T-cell (primary cell): ENCODE measurements at regions not wholly inside any gene's neighbourhood (a gene's known extent, or its start where the extent isn't known, plus 50 kb on each side); places are given as distances from the start of the nearest gene placed in this dataset.

Experiments used
- ATAC-seq, 4 experiments: fragments of 200-7000 bp in 3 of 4; fragments of 150-1000 bp in 1 of 4; cut with Tn5 transposase; replicated peaks in 1 of 4; 1 replicate in 3 of 4; 2 replicates in 1 of 4; pipeline ENCODE4 v1.10.0; 2021; ENCODE audit warnings: moderate library complexity in 3 of 4, mild to moderate bottlenecking in 2 of 4, moderate number of reproducible peaks in 1 of 4
- CTCF ChIA-PET, 2 donors: fragments of 300-600 bp; sonication (Branson Sonifier 250); formaldehyde crosslinking; loops; one replicate each; lab custom pipeline; 2022; ENCODE audit warnings: antibody characterized with exemption in 2 of 2; lab: Charles Lee
- POLR2A ChIA-PET, 2 donors: fragments of 300-600 bp; sonication (Branson Sonifier 250); formaldehyde crosslinking; loops; one replicate each; lab custom pipeline; 2022; ENCODE audit warnings: antibody characterized with exemption in 2 of 2; lab: Charles Lee
- DNase-seq, 35 experiments: peaks; one replicate each; pipeline versions ENCODE4 v3.0.0 to v3.0.0-alpha.2; 2013 to 2023
- H3K27ac ChIP-seq: one replicate; pipeline ENCODE4 v1.5.1; 2013; ENCODE audit warnings: low read length
- H3K27me3 ChIP-seq, 2 experiments: replicated peaks in 1 of 2; 1 replicate in 1 of 2; 2 replicates in 1 of 2; pipeline versions ENCODE4 v1.6.1 to v1.7.0; 2013; ENCODE audit warnings: low read length in 1 of 2, mixed read lengths in 1 of 2; ENCODE audit not compliant: control insufficient read depth in 2 of 2, insufficient read depth in 2 of 2; ENCODE audit errors: extremely low read depth in 1 of 2
- H3K36me3 ChIP-seq, 2 donors: 1 replicate in 1 of 2; 2 replicates in 1 of 2; pipeline versions ENCODE4 v1.6.1 to v1.7.0; 2013; ENCODE audit warnings: low read length in 1 of 2; ENCODE audit not compliant: control insufficient read depth in 2 of 2, insufficient read depth in 1 of 2; ENCODE audit errors: extremely low read depth in 1 of 2
- H3K4me1 ChIP-seq, 2 experiments: 1 replicate in 1 of 2; 2 replicates in 1 of 2; pipeline versions ENCODE4 v1.6.1 to v1.7.0; 2013; ENCODE audit warnings: low read length in 2 of 2, mixed read lengths in 1 of 2; ENCODE audit not compliant: insufficient read depth in 2 of 2, control insufficient read depth in 1 of 2; ENCODE audit errors: extremely low read depth in 1 of 2
- H3K4me3 ChIP-seq, 2 donors: 1 replicate in 1 of 2; 2 replicates in 1 of 2; pipeline versions ENCODE4 v1.5.1 to v1.7.0; 2013; ENCODE audit warnings: mild to moderate bottlenecking in 2 of 2, low read length in 1 of 2, moderate library complexity in 1 of 2; ENCODE audit not compliant: control insufficient read depth in 1 of 2; ENCODE audit errors: extremely low read depth in 1 of 2
- H3K9me3 ChIP-seq: 2 replicates; pipeline ENCODE4 v1.7.0; 2013
- H3K27ac Mint-ChIP-seq, 2 donors: one replicate each; pipeline ENCODE4 v1.8.0; 2020 to 2021; ENCODE audit warnings: mild to moderate bottlenecking in 2 of 2, mixed read lengths in 2 of 2
- H3K27me3 Mint-ChIP-seq, 2 donors: one replicate each; pipeline ENCODE4 v1.8.0; 2021 to 2022; ENCODE audit warnings: mixed read lengths in 2 of 2
- H3K36me3 Mint-ChIP-seq: one replicate; pipeline ENCODE4 v1.8.0; 2021; ENCODE audit warnings: mixed read lengths
- H3K4me1 Mint-ChIP-seq, 3 donors: one replicate each; pipeline ENCODE4 v1.8.0; 2020 to 2022; ENCODE audit warnings: mixed read lengths in 3 of 3, mild to moderate bottlenecking in 1 of 3
- H3K4me3 Mint-ChIP-seq, 3 donors: one replicate each; pipeline ENCODE4 v1.8.0; 2020 to 2022; ENCODE audit warnings: mild to moderate bottlenecking in 3 of 3, mixed read lengths in 3 of 3, moderate library complexity in 3 of 3
- H3K9me3 Mint-ChIP-seq, 3 donors: one replicate each; pipeline ENCODE4 v1.8.0; 2020 to 2022; ENCODE audit warnings: mixed read lengths in 3 of 3
- WGBS: methylation state at CpG from one replicate; pipeline ENCODE4 v1.1.5; 2013; ENCODE audit warnings: missing lambda C conversion rate; ENCODE audit not compliant: insufficient coverage; 5-methylcytosine and 5-hydroxymethylcytosine counted together

DNA sequence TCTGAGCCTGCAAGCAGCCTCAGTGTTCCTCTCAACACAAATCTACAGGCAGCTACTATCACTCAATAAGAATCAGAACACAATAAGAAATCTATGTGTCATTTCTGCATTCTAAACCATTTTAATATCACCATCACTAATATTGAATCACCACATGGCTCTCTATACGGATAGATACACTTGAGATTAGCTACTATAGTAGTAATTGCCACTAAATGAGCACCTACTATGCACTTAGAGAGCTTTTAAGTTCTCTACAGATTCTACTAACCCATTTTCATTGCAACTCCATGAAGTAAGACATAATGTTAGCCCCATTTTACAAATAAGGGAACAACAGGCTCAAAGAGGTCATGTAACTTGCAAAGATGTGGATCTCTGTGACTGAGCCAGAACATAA is 132.8 kb upstream of the DYNLRB2 start:
- Histone ChIP-seq H3K4me1 (no peaks in the 10 kb centered on the region), H3K4me3 (no peak overlapping the region), H3K27ac (no peak overlapping the region), H3K9me3 (no peaks in the 10 kb centered on the region), H3K36me3 (no peaks in the 10 kb centered on the region), H3K27me3 (peaks cover 0 to 3% of the 10 kb centered on the region in 2 experiments)
- no peaks in the 10 kb centered on the region for H3K36me3 Mint-ChIP-seq
- peaks cover 29 to 36% of the 10 kb centered on the region in 2 donors for H3K27me3 Mint-ChIP-seq
- no peaks in the 10 kb centered on the region for H3K4me1 Mint-ChIP-seq
- no peak for DNase-seq
- no peak overlapping the region for H3K27ac Mint-ChIP-seq
- ATAC-seq: no peak
- no peaks in the 10 kb centered on the region for H3K9me3 Mint-ChIP-seq
- ChIA-PET POLR2A (interaction anchor here in 1 of 2 donors (0.6 kb wide), 1 partner anchor 9 kb away, joined by 7 read pairs; no protein-coding TSS in a partner anchor), CTCF (no interaction called here)
- no peak overlapping the region for H3K4me3 Mint-ChIP-seq
- no CpG with 5 or more reads among the region's 1 CpG for WGBS

DNA sequence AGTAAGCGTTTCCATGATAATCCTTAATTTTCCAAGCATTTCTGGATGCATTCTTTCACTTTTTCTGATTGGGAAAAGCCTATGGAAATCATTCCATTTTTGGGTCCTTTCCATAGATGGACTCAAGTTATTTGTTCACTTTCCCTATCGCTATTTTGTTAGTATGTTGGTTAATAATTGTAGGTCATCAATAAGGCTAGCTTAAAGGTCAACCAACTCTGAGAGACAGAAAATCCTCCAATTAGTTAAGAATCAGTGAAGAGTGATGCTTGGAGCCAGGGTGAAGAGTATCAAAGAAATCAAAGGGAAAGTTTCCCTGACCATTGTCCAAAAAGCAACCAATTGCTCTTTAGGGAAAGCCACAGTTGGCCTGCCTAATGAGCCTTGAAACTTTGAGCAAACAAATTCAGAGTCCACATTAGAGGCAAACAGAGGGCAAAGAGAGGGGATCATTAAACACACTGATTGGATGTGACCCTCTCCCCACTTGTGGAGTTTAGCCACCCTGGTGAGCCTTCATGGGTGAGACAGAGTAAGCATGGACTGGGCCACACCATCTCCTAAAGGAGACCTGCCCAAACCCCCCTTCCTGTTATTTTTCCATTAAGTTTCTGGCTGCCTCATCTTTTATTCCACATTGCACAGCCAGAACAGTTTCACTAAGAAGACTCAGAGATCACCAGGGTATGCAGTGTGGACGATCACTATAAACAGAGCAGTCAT is 133.4 kb upstream of the DYNLRB2 start:
- ChIA-PET CTCF (no interaction called here), POLR2A (no interaction called here)
- Mint-ChIP-seq H3K27me3 (peaks cover 29 to 36% of the 10 kb centered on the region in 2 donors), H3K9me3 (no peaks in the 10 kb centered on the region), H3K27ac (no peak overlapping the region), H3K4me3 (no peak overlapping the region), H3K36me3 (no peaks in the 10 kb centered on the region), H3K4me1 (no peaks in the 10 kb centered on the region)
- no peaks in the 10 kb centered on the region for H3K9me3 ChIP-seq
- ATAC-seq (no peak), DNase-seq (no peak)
- no peaks in the 10 kb centered on the region for H3K36me3 ChIP-seq
- H3K4me3 ChIP-seq: no peak overlapping the region
- peaks cover 0 to 3% of the 10 kb centered on the region in 2 experiments for H3K27me3 ChIP-seq
- H3K4me1 ChIP-seq: no peaks in the 10 kb centered on the region
- H3K27ac ChIP-seq: no peak overlapping the region
- WGBS: 83% methylated on average over 2 of the region's 3 CpGs

DNA sequence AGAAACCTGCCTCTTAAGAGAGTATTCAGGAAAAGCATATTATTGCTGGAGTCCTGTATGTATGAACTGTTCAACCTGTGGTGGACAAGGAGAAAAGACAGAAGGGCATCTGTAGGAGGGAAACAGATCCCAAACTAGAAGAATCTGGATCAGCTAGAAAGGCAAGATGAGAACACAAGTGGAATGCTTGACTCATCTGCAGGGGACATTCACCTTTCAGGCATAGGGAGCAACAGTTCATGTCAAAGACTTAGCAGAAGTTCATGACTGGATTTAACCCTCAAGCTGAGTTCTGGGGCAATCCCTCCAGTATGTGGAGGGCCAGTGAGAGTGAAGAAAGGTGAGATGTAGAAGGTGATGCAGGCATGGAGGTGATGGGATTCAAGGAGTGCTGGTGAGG is 135.9 kb upstream of the DYNLRB2 start:
- Histone ChIP-seq H3K4me1 (no peaks in the 10 kb centered on the region), H3K27me3 (peaks cover 2 to 3% of the 10 kb centered on the region in 2 experiments), H3K27ac (no peak overlapping the region), H3K4me3 (no peak overlapping the region), H3K36me3 (no peaks in the 10 kb centered on the region), H3K9me3 (no peaks in the 10 kb centered on the region)
- Mint-ChIP-seq H3K27me3 (peaks cover 29 to 36% of the 10 kb centered on the region in 2 donors), H3K4me3 (no peak overlapping the region), H3K36me3 (no peaks in the 10 kb centered on the region), H3K9me3 (no peaks in the 10 kb centered on the region), H3K4me1 (no peaks in the 10 kb centered on the region), H3K27ac (no peak overlapping the region)
- ATAC-seq (no peak), DNase-seq (no peak)
- CTCF ChIA-PET: no interaction called here
- POLR2A ChIA-PET: no interaction called here

DNA sequence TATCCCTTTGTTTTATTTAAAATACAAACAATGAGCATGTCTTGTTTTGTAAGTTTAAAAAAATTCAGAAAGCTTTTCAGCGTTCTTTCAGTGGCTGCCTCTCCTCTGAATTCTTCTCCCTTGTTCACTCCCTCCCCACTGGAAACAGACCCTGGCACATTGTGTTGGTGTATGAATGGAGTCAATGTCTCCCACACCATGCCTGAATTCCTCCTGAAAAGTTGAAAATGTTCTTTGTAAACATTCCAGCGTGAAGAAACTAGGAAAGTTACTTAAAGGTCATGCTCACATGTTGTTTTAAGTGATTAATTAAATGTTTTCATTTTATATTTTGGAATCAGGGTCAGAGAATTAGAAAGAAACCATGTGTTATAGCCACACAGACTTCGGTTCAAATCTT is 136.9 kb upstream of the DYNLRB2 start:
- H3K4me3 ChIP-seq: no peak overlapping the region
- WGBS: no CpG with 5 or more reads among the region's 3 CpGs
- Mint-ChIP-seq H3K27ac (no peak overlapping the region), H3K4me3 (no peak overlapping the region), H3K36me3 (no peaks in the 10 kb centered on the region), H3K27me3 (peaks cover 29 to 36% of the 10 kb centered on the region in 2 donors), H3K9me3 (no peaks in the 10 kb centered on the region), H3K4me1 (no peaks in the 10 kb centered on the region)
- ChIA-PET POLR2A (no interaction called here), CTCF (no interaction called here)
- H3K27me3 ChIP-seq: peaks cover 2 to 3% of the 10 kb centered on the region in 2 experiments
- no peaks in the 10 kb centered on the region for H3K4me1 ChIP-seq
- DNase-seq: no peak
- no peak overlapping the region for H3K27ac ChIP-seq
- no peaks in the 10 kb centered on the region for H3K36me3 ChIP-seq
- no peaks in the 10 kb centered on the region for H3K9me3 ChIP-seq
- no peak for ATAC-seq

DNA sequence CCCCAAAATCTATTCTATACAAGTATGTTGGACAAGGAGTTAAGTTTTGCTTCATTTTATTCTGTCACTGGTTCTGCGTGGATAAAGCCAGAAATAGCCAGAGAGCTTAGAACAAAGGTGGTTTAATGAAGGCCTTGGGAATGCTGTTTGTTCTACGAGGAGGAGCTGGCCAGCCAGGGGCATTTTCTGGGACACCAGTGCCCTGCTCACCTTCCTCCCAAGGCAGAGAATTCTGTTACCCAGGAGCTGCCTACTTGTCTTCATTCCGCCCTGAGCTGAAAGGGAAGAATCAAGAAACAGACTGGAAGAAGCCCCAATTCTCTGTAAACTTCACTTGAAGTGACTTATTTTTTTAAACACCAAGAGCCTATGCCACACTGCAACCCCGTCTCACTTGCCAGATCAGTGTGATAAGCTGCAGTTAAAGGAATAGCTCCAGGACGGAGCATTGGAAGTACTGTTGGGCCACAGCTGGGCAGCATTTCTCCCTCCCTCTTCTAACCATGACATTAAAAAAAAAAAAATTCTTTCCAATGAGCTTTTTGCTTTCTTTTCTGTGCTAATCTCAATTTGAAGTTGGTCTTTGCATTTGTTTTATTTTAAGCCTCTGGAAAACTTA is 149.8 kb upstream of the DYNLRB2 start:
- DNase-seq (no peak), ATAC-seq (no peak)
- H3K4me1 ChIP-seq: no peaks in the 10 kb centered on the region
- H3K4me3 ChIP-seq: no peak overlapping the region
- H3K4me3 Mint-ChIP-seq: no peak overlapping the region
- no peaks in the 10 kb centered on the region for H3K9me3 ChIP-seq
- no peaks in the 10 kb centered on the region for H3K4me1 Mint-ChIP-seq
- H3K36me3 Mint-ChIP-seq: no peaks in the 10 kb centered on the region
- no peak overlapping the region for H3K27ac Mint-ChIP-seq
- peaks cover 0 to 14% of the 10 kb centered on the region in 2 experiments for H3K27me3 ChIP-seq
- no peak overlapping the region for H3K27ac ChIP-seq
- H3K9me3 Mint-ChIP-seq: peaks cover 0 to 4% (median 4%) of the 10 kb centered on the region in 3 donors
- H3K36me3 ChIP-seq: no peaks in the 10 kb centered on the region
- H3K27me3 Mint-ChIP-seq: peaks cover 14 to 31% of the 10 kb centered on the region in 2 donors
- 80% methylated on average over 2 of the region's 5 CpGs for WGBS
- ChIA-PET POLR2A (interaction anchor here in 1 of 2 donors (0.6 kb wide), 1 partner anchor 22 kb away, joined by 5 read pairs; no protein-coding TSS in a partner anchor), CTCF (no interaction called here)

DNA sequence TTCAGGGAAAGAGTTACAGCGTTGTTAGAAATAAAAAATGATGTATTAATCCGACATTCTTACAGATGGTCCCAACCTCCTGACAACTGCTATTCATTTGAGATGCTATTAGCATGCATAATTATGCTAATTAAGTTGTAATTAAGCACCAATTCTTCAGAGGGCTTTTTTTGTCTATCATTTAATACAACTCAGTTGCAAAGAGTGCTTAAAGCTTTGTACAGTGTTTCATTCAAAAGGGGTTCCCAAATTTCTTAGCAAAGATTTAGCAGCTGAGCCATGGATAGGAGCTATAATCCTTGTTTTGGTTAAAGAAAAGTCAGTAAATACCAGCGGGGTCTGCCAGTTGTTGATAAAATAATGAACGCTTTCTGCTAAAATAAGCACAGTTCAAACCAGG is 150.7 kb upstream of the DYNLRB2 start:
- Histone ChIP-seq H3K4me1 (no peaks in the 10 kb centered on the region), H3K9me3 (no peaks in the 10 kb centered on the region), H3K27ac (no peak overlapping the region), H3K27me3 (peaks cover 0 to 14% of the 10 kb centered on the region in 2 experiments), H3K36me3 (no peaks in the 10 kb centered on the region), H3K4me3 (no peak overlapping the region)
- ATAC-seq (no peak), DNase-seq (no peak)
- POLR2A ChIA-PET: no interaction called here
- Mint-ChIP-seq H3K9me3 (peaks cover 0 to 4% (median 4%) of the 10 kb centered on the region in 3 donors), H3K27ac (no peak overlapping the region), H3K36me3 (no peaks in the 10 kb centered on the region), H3K4me3 (no peak overlapping the region), H3K4me1 (no peaks in the 10 kb centered on the region), H3K27me3 (peaks cover 18 to 31% of the 10 kb centered on the region in 2 donors)
- 100% methylated on average over 1 of the region's 4 CpGs for WGBS
- CTCF ChIA-PET: no interaction called here
